Mononuclear cell (primary cell): ENCODE measurements at regions not wholly inside any gene's neighbourhood (a gene's known extent, or its start where the extent isn't known, plus 50 kb on each side); places are given as distances from the start of the nearest gene placed in this dataset.
"Not testable (repeated sequence)": the region's sequence is repeated elsewhere in the genome, so short reads cannot be mapped to it uniquely, and the experiment has no call there.

Experiments used
- H3K27me3 ChIP-seq: 2 replicates; pipeline ENCODE4 v1.6.0; 2011; ENCODE audit warnings: low read length, control low read depth; ENCODE audit not compliant: insufficient read depth
- H3K4me1 ChIP-seq: 2 replicates; pipeline ENCODE4 v1.5.1; 2011; ENCODE audit warnings: mild to moderate bottlenecking, low read length, control low read depth; ENCODE audit not compliant: insufficient read depth
- H3K4me3 ChIP-seq: 2 replicates; pipeline ENCODE4 v1.5.1; 2011; ENCODE audit warnings: mild to moderate bottlenecking, low read length, moderate library complexity
- H3K9me3 ChIP-seq: 2 replicates; pipeline ENCODE4 v1.5.1; 2011; ENCODE audit warnings: low read depth, mild to moderate bottlenecking, control low read depth, low read length

GRCh38 chr2:239722760-239723470, 302.2 kb downstream of the NDUFA10 start:
- H3K4me1 ChIP-seq: no peaks in the 10 kb centered on the region
- no peaks in the 10 kb centered on the region for H3K9me3 ChIP-seq
- H3K4me3 ChIP-seq: no peak overlapping the region
- no peaks in the 10 kb centered on the region for H3K27me3 ChIP-seq

GRCh38 chr2:239721991-239722759, 303.0 kb downstream of the NDUFA10 start:
- Histone ChIP-seq H3K4me1 (no peaks in the 10 kb centered on the region), H3K9me3 (no peaks in the 10 kb centered on the region), H3K27me3 (no peaks in the 10 kb centered on the region), H3K4me3 (no peak overlapping the region)

- Histone ChIP-seq H3K4me3 (no peak overlapping the region), H3K9me3 (no peaks in the 10 kb centered on the region), H3K4me1 (no peaks in the 10 kb centered on the region), H3K27me3 (no peaks in the 10 kb centered on the region)
These were observed 303.6 kb downstream of the NDUFA10 start for GRCh38 chr2:239721531-239721930.

DNA sequence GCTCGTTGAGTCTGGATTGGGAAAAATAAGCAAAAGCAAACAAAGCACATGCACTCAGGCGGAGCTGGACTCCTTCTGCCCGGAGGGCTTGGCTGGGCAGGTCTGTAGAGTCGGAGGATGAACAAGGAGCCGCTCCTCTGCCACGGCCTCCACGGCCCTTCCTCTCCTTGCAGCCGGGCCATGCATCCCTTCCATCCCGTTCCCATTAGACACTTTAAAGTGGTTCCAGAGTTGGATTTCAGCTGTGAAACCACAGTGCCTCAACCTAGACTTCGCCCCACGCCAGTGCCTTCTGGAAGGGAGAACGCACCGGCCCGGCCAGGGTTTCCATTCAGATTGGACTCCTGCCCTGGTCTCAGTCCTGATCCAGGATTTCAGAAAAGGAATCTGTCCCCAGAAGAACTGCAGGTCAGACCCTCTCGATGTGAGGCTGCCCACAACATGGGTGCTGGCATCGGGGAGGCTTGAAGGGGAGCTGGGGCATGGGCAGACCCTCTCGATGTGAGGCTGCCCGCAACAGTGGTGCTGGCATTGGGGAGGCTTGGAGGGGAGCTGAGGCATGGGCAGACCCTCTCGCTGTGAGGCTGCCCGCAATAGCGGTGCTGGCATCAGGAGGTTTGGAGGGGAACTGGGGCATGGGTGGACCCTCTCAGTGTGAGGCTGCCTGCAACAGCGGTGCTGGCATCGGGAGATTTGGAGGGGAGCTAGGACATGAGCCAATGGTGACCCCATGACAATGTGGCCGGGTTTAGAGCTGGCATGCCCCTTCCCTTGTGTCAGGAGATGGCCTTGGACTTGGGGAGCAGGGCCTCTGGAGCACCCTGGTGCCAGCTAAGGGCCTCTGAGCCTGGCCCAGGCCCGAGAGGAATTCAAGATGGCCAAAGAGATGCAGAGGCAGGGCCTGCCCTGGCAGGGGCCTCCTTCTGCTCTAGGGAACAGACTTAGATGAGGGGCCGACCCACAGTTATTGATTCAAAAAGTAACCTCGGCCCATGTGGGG, 304.5 kb downstream of the NDUFA10 start:
- Histone ChIP-seq H3K4me1 (no peaks in the 10 kb centered on the region), H3K27me3 (no peaks in the 10 kb centered on the region), H3K4me3 (no peak overlapping the region), H3K9me3 (no peaks in the 10 kb centered on the region)

GRCh38 chr2:239719791-239720360, 305.3 kb downstream of the NDUFA10 start:
- Histone ChIP-seq H3K9me3 (no peaks in the 10 kb centered on the region), H3K4me3 (no peak overlapping the region), H3K4me1 (no peaks in the 10 kb centered on the region), H3K27me3 (no peaks in the 10 kb centered on the region)

GRCh38 chr2:239718991-239719390, 306.2 kb downstream of the NDUFA10 start:
- not testable (repeated sequence) for H3K4me3 ChIP-seq

DNA sequence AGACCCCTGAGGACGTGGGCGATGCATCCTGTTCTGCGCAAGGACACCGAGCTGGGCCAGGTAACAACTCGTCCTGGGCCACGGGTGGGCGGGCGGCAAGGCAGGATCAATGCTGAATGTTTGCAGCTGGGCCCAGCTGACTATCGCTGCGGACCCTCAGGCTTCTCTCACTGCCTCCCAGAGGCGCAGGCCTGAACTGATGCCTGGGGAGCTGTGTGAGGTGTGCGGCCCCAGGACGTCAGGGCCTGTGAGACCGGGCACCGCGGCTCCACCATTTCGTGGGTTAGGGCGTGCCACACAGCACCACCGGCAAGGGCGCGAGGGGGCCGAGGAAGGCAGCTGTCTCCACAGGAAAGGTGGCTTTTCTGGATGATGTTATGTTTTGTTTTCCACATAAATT, 307.4 kb downstream of the NDUFA10 start:
- Histone ChIP-seq H3K27me3 (no peaks in the 10 kb centered on the region), H3K9me3 (no peaks in the 10 kb centered on the region), H3K4me1 (no peaks in the 10 kb centered on the region), H3K4me3 (no peak overlapping the region)

More at GRCh38 chr2:239718991-239719390, 306.2 kb downstream of the NDUFA10 start:
- not testable (repeated sequence) for H3K4me1 ChIP-seq, H3K27me3 ChIP-seq, H3K9me3 ChIP-seq

DNA sequence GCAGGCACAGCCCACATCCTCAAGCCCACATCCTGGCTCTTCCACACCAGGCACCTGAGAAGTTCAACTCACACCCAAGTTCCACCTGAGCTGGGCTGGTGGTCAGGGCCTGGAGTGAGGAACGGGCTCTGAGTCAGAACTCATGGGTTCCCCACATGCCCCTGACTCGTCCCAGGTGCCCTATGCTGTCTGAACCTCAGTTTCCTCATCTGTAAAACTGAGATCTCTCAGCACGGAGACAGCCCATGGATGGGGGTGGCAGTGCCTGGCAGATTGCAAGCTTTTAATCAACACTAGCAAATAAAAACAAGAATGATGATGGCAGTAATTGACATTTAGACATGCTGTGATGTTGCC, 307.8 kb downstream of the NDUFA10 start:
- no peaks in the 10 kb centered on the region for H3K9me3 ChIP-seq
- H3K4me1 ChIP-seq: no peaks in the 10 kb centered on the region
- H3K27me3 ChIP-seq: no peaks in the 10 kb centered on the region
- H3K4me3 ChIP-seq: no peak overlapping the region

DNA sequence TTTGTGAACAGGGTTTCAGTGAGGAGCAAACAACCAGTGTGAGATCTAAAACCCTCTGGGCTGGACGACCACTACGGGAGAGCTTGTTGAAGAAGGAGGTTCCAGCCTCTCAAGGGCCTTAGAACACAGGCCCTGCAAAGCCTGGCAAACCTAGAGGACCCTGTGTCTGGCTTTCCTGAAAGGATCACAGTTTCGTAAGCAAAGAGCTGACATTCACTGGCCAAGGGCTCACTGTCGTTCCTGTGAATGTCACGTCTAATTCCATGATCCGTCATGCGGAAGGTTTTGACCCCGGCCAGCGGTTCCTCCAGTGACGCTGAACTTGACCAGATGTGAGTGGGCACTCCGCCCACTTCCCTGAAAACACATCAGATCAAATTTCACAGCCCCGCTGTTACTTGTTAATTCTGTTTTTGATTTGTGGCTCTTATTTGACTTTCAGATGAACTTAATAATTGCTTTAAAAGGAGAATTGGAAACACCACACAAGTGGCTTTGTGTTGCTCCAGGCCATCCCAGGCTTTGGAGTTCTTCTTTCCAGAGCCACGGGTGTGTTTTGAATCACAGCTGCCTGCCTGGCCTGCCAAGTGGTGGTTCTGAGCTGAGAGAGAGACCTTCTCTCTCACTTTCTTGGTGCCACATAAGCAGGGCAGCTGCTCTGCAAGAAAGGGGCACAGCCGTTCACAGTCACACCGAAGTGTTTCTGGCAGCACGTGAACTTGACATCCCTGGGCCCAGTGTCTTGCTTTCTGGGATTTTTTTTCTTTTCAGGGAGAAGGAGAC, 308.4 kb downstream of the NDUFA10 start:
- no peaks in the 10 kb centered on the region for H3K27me3 ChIP-seq
- H3K4me1 ChIP-seq: no peaks in the 10 kb centered on the region
- no peak overlapping the region for H3K4me3 ChIP-seq
- H3K9me3 ChIP-seq: no peaks in the 10 kb centered on the region

DNA sequence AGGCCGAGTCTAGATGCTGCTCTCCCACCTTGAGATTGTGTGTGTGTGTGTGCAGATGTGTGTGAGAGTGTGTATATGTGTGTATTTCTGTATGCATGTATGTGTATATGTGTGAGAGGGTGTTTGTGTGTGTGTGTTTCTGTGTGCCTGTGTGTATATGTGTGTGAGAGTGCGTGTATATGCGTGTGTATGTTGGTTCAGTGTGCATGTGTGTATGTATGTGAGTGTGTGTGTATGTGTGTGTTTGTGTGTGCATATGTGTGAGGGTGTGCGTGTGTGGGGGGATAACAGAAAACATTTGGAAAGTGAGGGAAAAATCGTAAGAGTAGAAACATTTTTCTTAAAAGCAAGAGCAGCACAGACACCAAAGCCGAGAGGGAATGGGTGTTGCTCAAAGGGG, 309.1 kb downstream of the NDUFA10 start:
- Histone ChIP-seq H3K9me3 (no peaks in the 10 kb centered on the region), H3K4me3 (no peak overlapping the region), H3K4me1 (no peaks in the 10 kb centered on the region), H3K27me3 (no peaks in the 10 kb centered on the region)

DNA sequence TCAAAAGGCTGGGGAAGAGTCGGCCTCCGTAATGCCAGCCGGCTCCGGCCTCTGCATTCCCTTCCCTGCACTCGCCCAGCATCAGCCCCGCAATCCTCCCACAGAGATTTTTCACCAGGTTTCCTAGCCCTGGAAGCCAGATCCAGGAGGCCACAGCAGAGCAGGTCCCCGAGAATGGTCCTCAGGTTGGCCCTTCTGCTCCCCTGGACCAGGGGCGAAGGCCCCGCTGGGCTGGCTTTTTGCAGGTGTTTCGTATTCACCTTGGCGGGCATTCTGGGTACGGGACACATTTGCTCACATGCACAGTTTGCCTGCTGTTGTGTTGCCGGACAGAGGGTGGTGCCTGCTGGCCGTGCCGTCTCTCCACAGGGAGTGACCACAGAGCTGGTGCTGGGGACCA, 309.5 kb downstream of the NDUFA10 start:
- no peak overlapping the region for H3K4me3 ChIP-seq
- no peaks in the 10 kb centered on the region for H3K4me1 ChIP-seq
- H3K9me3 ChIP-seq: no peaks in the 10 kb centered on the region
- H3K27me3 ChIP-seq: no peaks in the 10 kb centered on the region

GRCh38 chr2:239715202-239715601, 309.9 kb downstream of the NDUFA10 start:
- no peaks in the 10 kb centered on the region for H3K9me3 ChIP-seq
- no peaks in the 10 kb centered on the region for H3K27me3 ChIP-seq
- no peaks in the 10 kb centered on the region for H3K4me1 ChIP-seq
- no peak overlapping the region for H3K4me3 ChIP-seq

DNA sequence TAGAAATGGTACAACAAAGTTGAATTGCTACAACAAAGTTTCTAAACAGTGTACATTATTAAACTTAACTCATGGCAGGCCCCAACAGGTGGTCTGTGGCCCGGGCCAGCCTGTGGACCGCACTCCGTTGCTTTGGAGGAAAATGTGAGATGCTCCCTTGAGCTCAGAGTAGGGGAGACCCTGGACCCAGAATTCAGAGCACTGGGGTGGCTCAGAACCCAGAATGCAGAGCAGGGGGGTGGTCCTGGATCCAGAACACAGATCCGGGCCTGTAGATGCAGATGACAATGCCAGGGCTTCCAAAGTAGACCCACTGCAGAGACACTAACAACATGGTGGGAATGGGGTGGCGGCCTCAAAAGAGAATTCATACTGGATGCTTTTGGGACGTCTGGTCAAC, 311.0 kb downstream of the NDUFA10 start:
- no peak overlapping the region for H3K4me3 ChIP-seq
- no peaks in the 10 kb centered on the region for H3K27me3 ChIP-seq
- H3K4me1 ChIP-seq: no peaks in the 10 kb centered on the region
- no peaks in the 10 kb centered on the region for H3K9me3 ChIP-seq

DNA sequence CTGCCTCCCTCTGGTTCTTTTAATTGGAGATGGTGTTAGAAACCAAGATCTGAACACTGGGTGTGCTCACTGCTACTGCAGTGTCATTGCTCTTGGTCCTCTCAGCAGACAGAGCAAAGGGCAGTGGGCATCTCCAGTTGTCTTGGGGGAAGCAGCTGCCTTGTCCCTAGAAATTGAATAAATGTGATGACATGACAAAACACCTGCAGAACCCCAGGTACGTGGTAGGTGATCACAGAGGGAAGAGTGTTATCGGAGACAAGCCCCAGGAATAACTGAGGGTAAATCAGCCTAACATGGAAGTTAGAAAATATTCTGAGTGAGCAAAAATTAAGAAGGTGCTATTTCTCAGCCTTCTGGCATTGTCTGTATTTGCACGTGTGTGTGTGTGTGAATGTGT, 311.9 kb upstream of the HDAC4 start:
- no peaks in the 10 kb centered on the region for H3K27me3 ChIP-seq
- no peak overlapping the region for H3K4me3 ChIP-seq
- no peaks in the 10 kb centered on the region for H3K4me1 ChIP-seq
- no peaks in the 10 kb centered on the region for H3K9me3 ChIP-seq
